ENCODE measurements at regions not wholly inside any gene's neighbourhood (a gene's known extent, or its start where the extent isn't known, plus 50 kb on each side); places are given as distances from the start of the nearest gene placed in this dataset.
A peak's percentile ranks its signal among the peaks of the same experiment; 100 is the strongest.

DNA sequence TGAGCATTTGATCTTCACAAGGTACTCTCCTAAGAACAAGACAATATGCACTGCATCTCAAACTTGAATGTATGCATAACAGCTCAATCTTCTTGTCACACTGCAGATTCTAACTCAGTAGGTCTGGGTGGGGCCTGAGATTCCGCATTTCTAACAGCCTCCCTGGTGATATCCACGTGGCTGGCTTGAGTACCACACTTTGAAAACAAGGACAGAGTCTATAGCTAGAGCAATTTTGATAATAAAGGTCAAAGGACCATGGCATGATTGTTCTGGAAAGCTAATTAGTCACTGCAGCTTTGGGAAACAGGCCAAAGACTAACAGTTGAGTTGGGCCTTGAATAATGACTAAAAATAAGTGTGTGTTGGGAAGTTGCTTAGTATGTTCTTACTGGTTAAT is 213.3 kb downstream of the GBA3 start:
- WGBS, 2 donors (ENCODE audit: low coverage in 1 of 2) = 8 to 29% methylated on average over 2 of the region's 2 CpGs
- intact Hi-C loops (cut with DNase I; ENCODE audit: low total_unique reads) = no loop called here
- in situ Hi-C loops (cut with MboI; ENCODE audit: low pct_ligation_motif_present in 1 of 4, low pct_unique_long_range_greater_than_20kb in 1 of 4, low sequenced_read_pairs in 3 of 4) = no loop called here
- no peaks in the 10 kb centered on the region for H3K4me1 ChIP-seq
- H3K27me3 ChIP-seq = no peaks in the 10 kb centered on the region
- no peaks in the 10 kb centered on the region for H3K9me3 ChIP-seq
- no peak for DNase-seq
- H3K4me3 ChIP-seq = no peak overlapping the region
- TF ChIP-seq CTCF (IDR thresholded peaks at IDR 0.05) = no peak
- no peak for TF ChIP-seq EP300 (IDR thresholded peaks at IDR 0.05; ENCODE audit: low read depth)
- no peak for TF ChIP-seq POLR2A (IDR thresholded peaks at IDR 0.05)
- no peak for TF ChIP-seq POLR2AphosphoS5 (IDR thresholded peaks at IDR 0.05)
- H3K27ac ChIP-seq = no peak overlapping the region
- H3K36me3 ChIP-seq = no peaks in the 10 kb centered on the region

GRCh38 chr4:22903913-22904312 is 211.2 kb downstream of the GBA3 start:
- no peaks in the 10 kb centered on the region for H3K27me3 ChIP-seq
- no peaks in the 10 kb centered on the region for H3K4me1 ChIP-seq
- intact Hi-C loops (cut with DNase I; ENCODE audit: low total_unique reads) = no loop called here
- in situ Hi-C loops (cut with MboI; ENCODE audit: low pct_ligation_motif_present in 1 of 4, low pct_unique_long_range_greater_than_20kb in 1 of 4, low sequenced_read_pairs in 3 of 4) = no loop called here
- H3K27ac ChIP-seq = no peak overlapping the region
- 48 to 50% methylated on average over 3 of the region's 3 CpGs for WGBS, 2 donors (ENCODE audit: low coverage in 1 of 2)
- no peaks in the 10 kb centered on the region for H3K9me3 ChIP-seq
- H3K36me3 ChIP-seq = no peaks in the 10 kb centered on the region
- no peak overlapping the region for H3K4me3 ChIP-seq
- TF ChIP-seq CTCF (IDR thresholded peaks at IDR 0.05) (no peak), POLR2AphosphoS5 (IDR thresholded peaks at IDR 0.05) (no peak), POLR2A (IDR thresholded peaks at IDR 0.05) (no peak), EP300 (IDR thresholded peaks at IDR 0.05; ENCODE audit: low read depth) (no peak)
- DNase-seq = no peak

GRCh38 chr4:22901631-22902030 is 208.9 kb downstream of the GBA3 start:
- WGBS, 2 donors (ENCODE audit: low coverage in 1 of 2) = 40 to 68% methylated on average over 1 of the region's 1 CpG
- no peaks in the 10 kb centered on the region for H3K27me3 ChIP-seq
- no peak overlapping the region for H3K27ac ChIP-seq
- no peak overlapping the region for H3K4me3 ChIP-seq
- H3K36me3 ChIP-seq = no peaks in the 10 kb centered on the region
- intact Hi-C loops (cut with DNase I; ENCODE audit: low total_unique reads) = no loop called here
- no peaks in the 10 kb centered on the region for H3K9me3 ChIP-seq
- TF ChIP-seq EP300 (IDR thresholded peaks at IDR 0.05; ENCODE audit: low read depth) (no peak), POLR2AphosphoS5 (IDR thresholded peaks at IDR 0.05) (no peak), POLR2A (IDR thresholded peaks at IDR 0.05) (no peak)
- H3K4me1 ChIP-seq = no peaks in the 10 kb centered on the region
- DNase-seq = no peak
- in situ Hi-C loops (cut with MboI; ENCODE audit: low pct_ligation_motif_present in 1 of 4, low pct_unique_long_range_greater_than_20kb in 1 of 4, low sequenced_read_pairs in 3 of 4) = no loop called here

- in situ Hi-C loops (cut with MboI; ENCODE audit: low pct_ligation_motif_present in 1 of 4, low pct_unique_long_range_greater_than_20kb in 1 of 4, low sequenced_read_pairs in 3 of 4) = no loop called here
- no peak for TF ChIP-seq CTCF (IDR thresholded peaks at IDR 0.05)
- no peak for TF ChIP-seq POLR2AphosphoS5 (IDR thresholded peaks at IDR 0.05)
- TF ChIP-seq EP300 (IDR thresholded peaks at IDR 0.05; ENCODE audit: low read depth) = no peak
- TF ChIP-seq POLR2A (IDR thresholded peaks at IDR 0.05) = no peak
These were observed 208.1 kb downstream of the GBA3 start for GRCh38 chr4:22900876-22901275.

DNA sequence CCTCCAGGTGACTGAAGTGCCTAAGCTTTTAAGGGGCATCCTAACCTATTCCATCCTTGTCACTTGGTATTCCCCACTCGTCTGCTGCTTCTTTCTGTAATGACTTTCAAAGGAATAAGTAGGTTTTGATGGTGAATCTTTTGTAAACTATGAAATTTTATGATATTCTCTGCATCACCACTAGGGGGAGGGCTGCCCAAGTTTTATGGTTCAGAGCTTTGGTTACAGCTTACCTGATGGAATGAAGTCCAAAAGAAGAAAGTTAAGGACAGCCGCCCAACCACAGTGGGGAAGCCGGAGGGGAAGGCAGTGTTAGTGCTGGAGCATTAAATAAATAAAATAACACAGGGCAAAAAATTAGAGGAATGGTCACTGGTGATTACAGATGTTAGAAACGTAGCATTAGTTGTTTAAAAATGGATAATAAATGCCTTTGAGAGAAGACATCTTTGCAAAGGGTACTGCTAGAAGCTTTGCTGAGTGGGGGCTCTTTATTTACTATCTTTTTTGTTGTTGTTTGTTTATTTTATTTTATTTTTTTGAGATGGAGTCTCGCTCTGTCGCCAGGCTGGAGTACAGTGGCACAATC is 204.9 kb downstream of the GBA3 start:
- in situ Hi-C loops (cut with MboI; ENCODE audit: low pct_ligation_motif_present in 1 of 4, low pct_unique_long_range_greater_than_20kb in 1 of 4, low sequenced_read_pairs in 3 of 4) = no loop called here
- Histone ChIP-seq H3K9me3 (no peaks in the 10 kb centered on the region), H3K27me3 (no peaks in the 10 kb centered on the region), H3K36me3 (no peaks in the 10 kb centered on the region), H3K27ac (no peak overlapping the region), H3K4me1 (no peaks in the 10 kb centered on the region), H3K4me3 (no peak overlapping the region)
- WGBS, 2 donors (ENCODE audit: low coverage in 1 of 2) = 51 to 57% methylated on average over 6 of the region's 6 CpGs
- intact Hi-C loops (cut with DNase I; ENCODE audit: low total_unique reads) = no loop called here
- DNase-seq = peak; percentile 35
- no peak for TF ChIP-seq EP300 (IDR thresholded peaks at IDR 0.05; ENCODE audit: low read depth)
- TF ChIP-seq POLR2A (IDR thresholded peaks at IDR 0.05) = no peak
- TF ChIP-seq POLR2AphosphoS5 (IDR thresholded peaks at IDR 0.05) = no peak
- peak; percentile 64 to 79 (median 68) for TF ChIP-seq CTCF (IDR thresholded peaks at IDR 0.05)

More at GRCh38 chr4:22900876-22901275, 208.1 kb downstream of the GBA3 start:
- DNase-seq = no peak
- intact Hi-C loops (cut with DNase I; ENCODE audit: low total_unique reads) = no loop called here
- Histone ChIP-seq H3K9me3 (no peaks in the 10 kb centered on the region), H3K27me3 (no peaks in the 10 kb centered on the region), H3K4me1 (no peaks in the 10 kb centered on the region), H3K27ac (no peak overlapping the region), H3K4me3 (no peak overlapping the region), H3K36me3 (no peaks in the 10 kb centered on the region)
- 40 to 55% methylated on average over 1 to 2 of the region's 2 CpGs for WGBS, 2 donors (ENCODE audit: low coverage in 1 of 2)

Data from transverse colon (tissue), 4 donors.